ENCODE measurements at regions not wholly inside any gene's neighbourhood (a gene's known extent, or its start where the extent isn't known, plus 50 kb on each side); places are given as distances from the start of the nearest gene placed in this dataset.

GRCh38 chr11:56906683-56907148, 82.0 kb upstream of the OR5AK2 start:
- TF ChIP-seq CTCF (optimal IDR thresholded peaks at IDR 0.05 in 1 of 3, IDR thresholded peaks at IDR 0.05 in 1 of 3, conservative IDR thresholded peaks at IDR 0.05 in 1 of 3; ENCODE audit: extremely low read depth in 1 of 3, insufficient read depth in 2 of 3, low read length in 3 of 3) (no peak), EZH2 (IDR thresholded peaks at IDR 0.05; ENCODE audit: low read length) (no peak)

All from keratinocyte (primary cell).